ENCODE measurements at regions not wholly inside any gene's neighbourhood (a gene's known extent, or its start where the extent isn't known, plus 50 kb on each side); places are given as distances from the start of the nearest gene placed in this dataset.
"Not testable (repeated sequence)": the region's sequence is repeated elsewhere in the genome, so short reads cannot be mapped to it uniquely, and the experiment has no call there.

DNA sequence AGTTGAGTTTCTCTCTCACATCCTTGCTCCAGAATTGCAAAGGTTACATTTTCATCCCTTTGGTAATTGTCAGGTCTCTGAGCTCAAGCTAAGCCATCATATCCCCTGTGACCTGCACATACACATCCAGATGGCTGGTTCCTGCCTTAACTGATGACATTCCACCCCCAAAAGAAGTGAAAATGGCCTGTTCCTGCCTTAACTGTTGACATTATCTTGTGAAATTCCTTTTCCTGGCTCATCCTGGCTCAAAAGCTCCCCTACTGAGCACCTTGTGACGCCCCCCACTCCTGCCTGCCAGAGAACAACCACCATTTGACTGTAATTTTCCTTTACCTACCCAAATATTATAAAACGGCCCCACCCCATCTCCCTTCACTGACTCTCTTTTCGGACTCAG, 231.4 kb upstream of the ISX start:
- TF ChIP-seq, protein P1, sequence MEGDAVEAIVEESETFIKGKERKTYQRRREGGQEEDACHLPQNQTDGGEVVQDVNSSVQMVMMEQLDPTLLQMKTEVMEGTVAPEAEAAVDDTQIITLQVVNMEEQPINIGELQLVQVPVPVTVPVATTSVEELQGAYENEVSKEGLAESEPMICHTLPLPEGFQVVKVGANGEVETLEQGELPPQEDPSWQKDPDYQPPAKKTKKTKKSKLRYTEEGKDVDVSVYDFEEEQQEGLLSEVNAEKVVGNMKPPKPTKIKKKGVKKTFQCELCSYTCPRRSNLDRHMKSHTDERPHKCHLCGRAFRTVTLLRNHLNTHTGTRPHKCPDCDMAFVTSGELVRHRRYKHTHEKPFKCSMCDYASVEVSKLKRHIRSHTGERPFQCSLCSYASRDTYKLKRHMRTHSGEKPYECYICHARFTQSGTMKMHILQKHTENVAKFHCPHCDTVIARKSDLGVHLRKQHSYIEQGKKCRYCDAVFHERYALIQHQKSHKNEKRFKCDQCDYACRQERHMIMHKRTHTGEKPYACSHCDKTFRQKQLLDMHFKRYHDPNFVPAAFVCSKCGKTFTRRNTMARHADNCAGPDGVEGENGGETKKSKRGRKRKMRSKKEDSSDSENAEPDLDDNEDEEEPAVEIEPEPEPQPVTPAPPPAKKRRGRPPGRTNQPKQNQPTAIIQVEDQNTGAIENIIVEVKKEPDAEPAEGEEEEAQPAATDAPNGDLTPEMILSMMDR (IDR thresholded peaks at IDR 0.05 in 2 of 3, conservative IDR thresholded peaks at IDR 0.05 in 1 of 3; ENCODE audit: borderline replicate concordance in 1 of 3, insufficient read depth in 1 of 3, low read depth in 2 of 3, low read length in 2 of 3): not testable (repeated sequence)
- not testable (repeated sequence) for TF ChIP-seq SP1 (IDR thresholded peaks at IDR 0.05; ENCODE audit: low read depth); SRF (IDR thresholded peaks at IDR 0.05; ENCODE audit: low read depth); FOSL1 (IDR thresholded peaks at IDR 0.05; ENCODE audit: low read depth); SIN3A (IDR thresholded peaks at IDR 0.05; ENCODE audit: low read depth); EZH2phosphoT487 (IDR thresholded peaks at IDR 0.05; ENCODE audit: borderline replicate concordance); CBX3 (IDR thresholded peaks at IDR 0.05; ENCODE audit: low read depth)
